Spinal cord (tissue), 9 donors: ENCODE measurements at regions not wholly inside any gene's neighbourhood (a gene's known extent, or its start where the extent isn't known, plus 50 kb on each side); places are given as distances from the start of the nearest gene placed in this dataset.
"Not testable (repeated sequence)": the region's sequence is repeated elsewhere in the genome, so short reads cannot be mapped to it uniquely, and the experiment has no call there.

Source experiments
- DNase-seq, 6 donors: peaks; one replicate each; pipeline versions ENCODE4 v3.0.0 to v3.0.0-alpha.2; 2013 to 2015; ENCODE audit warnings: low spot score in 6 of 6, low read depth in 4 of 6
- H3K27ac ChIP-seq: one replicate; pipeline ENCODE4 v1.5.1; 2013; ENCODE audit warnings: low read depth, low read length, control low read depth
- H3K27me3 ChIP-seq: one replicate; pipeline ENCODE4 v1.6.1; 2013; ENCODE audit warnings: low read length; ENCODE audit not compliant: control insufficient read depth, insufficient read depth
- H3K36me3 ChIP-seq: one replicate; pipeline ENCODE4 v1.6.1; 2013; ENCODE audit warnings: low read length; ENCODE audit not compliant: control insufficient read depth, insufficient read depth
- H3K4me1 ChIP-seq: one replicate; pipeline ENCODE4 v1.6.1; 2013; ENCODE audit warnings: low read length; ENCODE audit not compliant: control insufficient read depth, insufficient read depth
- H3K4me3 ChIP-seq: one replicate; pipeline ENCODE4 v1.5.1; 2013; ENCODE audit warnings: low read depth, low read length, control low read depth
- H3K9me3 ChIP-seq: one replicate; pipeline ENCODE4 v1.6.1; 2013; ENCODE audit warnings: low read length; ENCODE audit not compliant: control insufficient read depth, insufficient read depth
- WGBS: methylation state at CpG from one replicate; pipeline ENCODE4 v1.1.5; 2013; ENCODE audit warnings: missing lambda C conversion rate; ENCODE audit not compliant: insufficient coverage; 5-methylcytosine and 5-hydroxymethylcytosine counted together
- donor health status: healthy.

- DNase-seq: no peak
- no CpG with 5 or more reads among the region's 2 CpGs for WGBS
- Histone ChIP-seq H3K4me1 (no peaks in the 10 kb centered on the region), H3K27me3 (no peaks in the 10 kb centered on the region), H3K27ac (no peak overlapping the region), H3K36me3 (no peaks in the 10 kb centered on the region), H3K9me3 (no peaks in the 10 kb centered on the region), H3K4me3 (no peak overlapping the region)
Observed at GRCh38 chr6:51153109-51153508, 334.4 kb downstream of the TFAP2B start.

- no CpG with 5 or more reads among the region's 1 CpG for WGBS
- not testable (repeated sequence) for DNase-seq, H3K4me1 ChIP-seq, H3K4me3 ChIP-seq, H3K27ac ChIP-seq, H3K9me3 ChIP-seq, H3K36me3 ChIP-seq, H3K27me3 ChIP-seq
Observed at GRCh38 chr6:51154925-51155324, 336.3 kb downstream of the TFAP2B start.

- H3K27ac ChIP-seq, H3K27me3 ChIP-seq, H3K9me3 ChIP-seq, H3K36me3 ChIP-seq, DNase-seq, H3K4me3 ChIP-seq, H3K4me1 ChIP-seq: not testable (repeated sequence)
- WGBS: no CpG with 5 or more reads among the region's 1 CpG
Observed at GRCh38 chr6:51159260-51159659, 340.6 kb downstream of the TFAP2B start.

GRCh38 chr6:51161752-51162151 lies 343.1 kb downstream of the TFAP2B start:
- Histone ChIP-seq H3K4me1 (no peaks in the 10 kb centered on the region), H3K9me3 (no peaks in the 10 kb centered on the region), H3K36me3 (no peaks in the 10 kb centered on the region), H3K27me3 (no peaks in the 10 kb centered on the region), H3K4me3 (no peak overlapping the region), H3K27ac (no peak overlapping the region)
- DNase-seq: no peak

GRCh38 chr6:51163843-51164529 lies 345.3 kb downstream of the TFAP2B start:
- H3K27me3 ChIP-seq: no peaks in the 10 kb centered on the region
- H3K9me3 ChIP-seq: no peaks in the 10 kb centered on the region
- no peak overlapping the region for H3K27ac ChIP-seq
- H3K4me1 ChIP-seq: no peaks in the 10 kb centered on the region
- no peak overlapping the region for H3K4me3 ChIP-seq
- WGBS: 83% methylated on average over 2 of the region's 6 CpGs
- H3K36me3 ChIP-seq: no peaks in the 10 kb centered on the region
- no peak for DNase-seq

- DNase-seq: no peak
- Histone ChIP-seq H3K9me3 (no peaks in the 10 kb centered on the region), H3K4me1 (no peaks in the 10 kb centered on the region), H3K4me3 (no peak overlapping the region), H3K27ac (no peak overlapping the region), H3K36me3 (no peaks in the 10 kb centered on the region), H3K27me3 (no peaks in the 10 kb centered on the region)
- WGBS: no CpG with 5 or more reads among the region's 1 CpG
Observed at GRCh38 chr6:51166914-51167313, 348.2 kb downstream of the TFAP2B start.

- Histone ChIP-seq H3K27ac (no peak overlapping the region), H3K4me3 (no peak overlapping the region), H3K36me3 (no peaks in the 10 kb centered on the region), H3K9me3 (no peaks in the 10 kb centered on the region), H3K27me3 (no peaks in the 10 kb centered on the region), H3K4me1 (no peaks in the 10 kb centered on the region)
- no peak for DNase-seq
- WGBS: no CpG with 5 or more reads among the region's 1 CpG
Observed at GRCh38 chr6:51167468-51167867, 348.8 kb downstream of the TFAP2B start.

GRCh38 chr6:51182827-51183226 lies 364.2 kb downstream of the TFAP2B start:
- no peak for DNase-seq
- no CpG with 5 or more reads among the region's 3 CpGs for WGBS

GRCh38 chr6:51184046-51184445 lies 365.4 kb downstream of the TFAP2B start:
- Histone ChIP-seq H3K27ac (no peak overlapping the region), H3K9me3 (no peaks in the 10 kb centered on the region), H3K27me3 (no peaks in the 10 kb centered on the region), H3K36me3 (no peaks in the 10 kb centered on the region), H3K4me1 (no peaks in the 10 kb centered on the region), H3K4me3 (no peak overlapping the region)
- 89% methylated on average over 1 of the region's 1 CpG for WGBS
- DNase-seq: no peak

More at GRCh38 chr6:51182827-51183226, 364.2 kb downstream of the TFAP2B start:
- Histone ChIP-seq H3K36me3 (no peaks in the 10 kb centered on the region), H3K4me3 (no peak overlapping the region), H3K4me1 (no peaks in the 10 kb centered on the region), H3K27ac (no peak overlapping the region), H3K27me3 (no peaks in the 10 kb centered on the region), H3K9me3 (no peaks in the 10 kb centered on the region)

GRCh38 chr6:51193163-51193562 lies 374.5 kb downstream of the TFAP2B start:
- not testable (repeated sequence) for H3K27ac ChIP-seq, H3K4me1 ChIP-seq, H3K4me3 ChIP-seq, H3K9me3 ChIP-seq, H3K36me3 ChIP-seq, H3K27me3 ChIP-seq, DNase-seq
- WGBS: 90% methylated on average over 7 of the region's 7 CpGs
